IMR-90 (cell line): ENCODE measurements at regions not wholly inside any gene's neighbourhood (a gene's known extent, or its start where the extent isn't known, plus 50 kb on each side); places are given as distances from the start of the nearest gene placed in this dataset.

ENCODE experiments used
- BHLHE40 ChIP-seq: fragments of 150-350 bp; IDR thresholded peaks from 2 replicates; pipeline ENCODE4 v1.6.1; 2016; ENCODE audit warnings: mild to moderate bottlenecking, low read depth, low read length
- CEBPB ChIP-seq: IDR thresholded peaks from 2 replicates; pipeline ENCODE4 v1.6.1; 2012; ENCODE audit warnings: low read depth, low read length, improper control_type of control experiment
- FOS ChIP-seq: fragments of 150-350 bp; IDR thresholded peaks from 2 replicates; pipeline ENCODE4 v1.6.1; 2016; ENCODE audit warnings: low read depth, low read length
- MAFK ChIP-seq: IDR thresholded peaks from 2 replicates; pipeline ENCODE4 v1.6.1; 2012; ENCODE audit warnings: low read depth, low read length, improper control_type of control experiment
- MXI1 ChIP-seq: IDR thresholded peaks from 2 replicates; pipeline ENCODE4 v1.6.1; 2012; ENCODE audit warnings: low read depth, mild to moderate bottlenecking, low read length, moderate library complexity, borderline replicate concordance
- NFE2L2 ChIP-seq: fragments of 150-350 bp; IDR thresholded peaks from 2 replicates; pipeline ENCODE4 v1.6.1; 2016; ENCODE audit warnings: low read depth, mild to moderate bottlenecking, low read length
- POLR2A ChIP-seq: IDR thresholded peaks from 2 replicates; pipeline ENCODE4 v1.6.1; 2012; ENCODE audit warnings: mild to moderate bottlenecking, low read depth, low read length
- RAD21 ChIP-seq: IDR thresholded peaks from 2 replicates; pipeline ENCODE4 v1.6.1; 2012; ENCODE audit warnings: low read length, improper control_type of control experiment
- RCOR1 ChIP-seq: IDR thresholded peaks from 2 replicates; pipeline ENCODE4 v1.6.1; 2012; ENCODE audit warnings: mild to moderate bottlenecking, low read length, improper control_type of control experiment; ENCODE audit not compliant: insufficient replicate concordance
- RFX5 ChIP-seq: IDR thresholded peaks from 2 replicates; pipeline ENCODE4 v1.8.0; 2012; ENCODE audit warnings: low read depth, mild to moderate bottlenecking, low read length, moderate library complexity
- TF ChIP-seq, protein P1 (sequence below): conservative IDR thresholded peaks from 2 replicates; pipeline ENCODE4 v1.5.1; 2012; ENCODE audit warnings: mild to moderate bottlenecking, low read depth, low read length, improper control_type of control experiment
- TF ChIP-seq, protein P2 (sequence below): fragments of 150-350 bp; IDR thresholded peaks from 2 replicates; pipeline ENCODE4 v1.6.1; 2016; ENCODE audit warnings: low read depth, mild to moderate bottlenecking, low read length, moderate library complexity, borderline replicate concordance

DNA sequence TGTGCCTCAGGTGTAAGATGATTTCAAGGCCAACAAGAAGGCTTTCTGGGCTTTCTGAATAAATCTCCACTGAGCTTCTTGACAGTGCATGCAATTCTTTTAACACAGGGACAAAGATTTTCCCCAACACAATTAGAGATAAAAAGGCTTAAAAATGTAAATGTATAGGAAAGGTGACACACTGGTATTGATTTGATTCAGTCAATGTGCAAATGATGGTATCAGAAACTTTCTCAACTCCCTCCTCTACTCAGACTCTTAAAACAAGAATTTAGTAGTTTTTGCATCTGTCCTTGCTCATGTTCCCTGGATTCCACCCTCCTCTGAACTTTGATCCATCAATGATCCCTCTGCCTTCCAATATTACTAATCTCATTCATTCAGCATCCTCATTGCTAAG lies 111.6 kb upstream of the FNDC3A start:
- TF ChIP-seq, protein P1, sequence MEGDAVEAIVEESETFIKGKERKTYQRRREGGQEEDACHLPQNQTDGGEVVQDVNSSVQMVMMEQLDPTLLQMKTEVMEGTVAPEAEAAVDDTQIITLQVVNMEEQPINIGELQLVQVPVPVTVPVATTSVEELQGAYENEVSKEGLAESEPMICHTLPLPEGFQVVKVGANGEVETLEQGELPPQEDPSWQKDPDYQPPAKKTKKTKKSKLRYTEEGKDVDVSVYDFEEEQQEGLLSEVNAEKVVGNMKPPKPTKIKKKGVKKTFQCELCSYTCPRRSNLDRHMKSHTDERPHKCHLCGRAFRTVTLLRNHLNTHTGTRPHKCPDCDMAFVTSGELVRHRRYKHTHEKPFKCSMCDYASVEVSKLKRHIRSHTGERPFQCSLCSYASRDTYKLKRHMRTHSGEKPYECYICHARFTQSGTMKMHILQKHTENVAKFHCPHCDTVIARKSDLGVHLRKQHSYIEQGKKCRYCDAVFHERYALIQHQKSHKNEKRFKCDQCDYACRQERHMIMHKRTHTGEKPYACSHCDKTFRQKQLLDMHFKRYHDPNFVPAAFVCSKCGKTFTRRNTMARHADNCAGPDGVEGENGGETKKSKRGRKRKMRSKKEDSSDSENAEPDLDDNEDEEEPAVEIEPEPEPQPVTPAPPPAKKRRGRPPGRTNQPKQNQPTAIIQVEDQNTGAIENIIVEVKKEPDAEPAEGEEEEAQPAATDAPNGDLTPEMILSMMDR, result no peak
- TF ChIP-seq RAD21 (no peak), RFX5 (no peak), RCOR1 (no peak), POLR2A (no peak), CEBPB (no peak), MXI1 (no peak), FOS (no peak), MAFK (no peak), BHLHE40 (no peak), NFE2L2 (no peak)
- TF ChIP-seq, protein P2, sequence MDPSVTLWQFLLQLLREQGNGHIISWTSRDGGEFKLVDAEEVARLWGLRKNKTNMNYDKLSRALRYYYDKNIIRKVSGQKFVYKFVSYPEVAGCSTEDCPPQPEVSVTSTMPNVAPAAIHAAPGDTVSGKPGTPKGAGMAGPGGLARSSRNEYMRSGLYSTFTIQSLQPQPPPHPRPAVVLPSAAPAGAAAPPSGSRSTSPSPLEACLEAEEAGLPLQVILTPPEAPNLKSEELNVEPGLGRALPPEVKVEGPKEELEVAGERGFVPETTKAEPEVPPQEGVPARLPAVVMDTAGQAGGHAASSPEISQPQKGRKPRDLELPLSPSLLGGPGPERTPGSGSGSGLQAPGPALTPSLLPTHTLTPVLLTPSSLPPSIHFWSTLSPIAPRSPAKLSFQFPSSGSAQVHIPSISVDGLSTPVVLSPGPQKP, result no peak
